Erythroblast (primary cell): ENCODE measurements at regions not wholly inside any gene's neighbourhood (a gene's known extent, or its start where the extent isn't known, plus 50 kb on each side); places are given as distances from the start of the nearest gene placed in this dataset.

Experiments used
- GATA1 ChIP-seq: IDR thresholded peaks from 2 replicates; pipeline ENCODE4 v1.6.1; 2011; ENCODE audit warnings: low read depth, mild to moderate bottlenecking, control low read depth, low read length, moderate library complexity
- POLR2A ChIP-seq: IDR thresholded peaks from 2 replicates; pipeline ENCODE4 v1.6.1; 2011; ENCODE audit warnings: mild to moderate bottlenecking, low read length

DNA sequence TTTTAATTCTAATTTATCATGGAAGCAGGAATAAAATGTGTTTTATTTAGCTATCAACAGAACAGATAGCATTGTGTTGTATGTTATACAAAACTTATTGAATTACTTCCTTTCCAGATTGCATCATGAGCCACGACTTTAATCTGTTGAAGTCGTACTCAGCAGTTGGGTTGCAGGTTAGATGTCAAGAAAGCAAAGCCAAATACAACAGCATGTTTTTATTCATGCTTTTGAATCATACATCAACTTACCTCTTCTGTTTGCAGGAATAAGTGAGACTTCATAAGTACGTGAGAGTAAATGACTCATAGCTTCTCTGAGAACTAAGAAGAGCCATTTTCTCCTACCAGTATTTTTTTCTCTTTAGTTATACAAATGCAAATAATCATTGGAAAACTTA is 110.8 kb upstream of the ADGRL4 start:
- TF ChIP-seq POLR2A (no peak), GATA1 (no peak)
